Endothelial cell of umbilical vein (primary cell): ENCODE measurements at regions not wholly inside any gene's neighbourhood (a gene's known extent, or its start where the extent isn't known, plus 50 kb on each side); places are given as distances from the start of the nearest gene placed in this dataset.

Experiments used
- BruUV-seq: library from RNA; stranded (reverse); fragments of 400-500 nt; replicated peaks from 2 replicates; lab custom pipeline; 2021; lab: Mats Ljungman, UMichigan
- CTCF ChIA-PET: fragments of 300-600, 350-600 bp; sonication (Branson Sonifier 250); formaldehyde crosslinking; loops from one replicate; lab custom pipeline; 2021; ENCODE audit warnings: antibody characterized with exemption, inconsistent platforms; lab: Charles Lee
- POLR2A ChIA-PET: fragments of 300-600, 350-600 bp; sonication (Branson Sonifier 250); formaldehyde crosslinking; loops from one replicate; lab custom pipeline; 2021; ENCODE audit warnings: antibody characterized with exemption, inconsistent platforms; lab: Charles Lee
- DNase-seq: peaks from one replicate; pipeline ENCODE4 v3.0.0-alpha.2; 2011; ENCODE audit warnings: low read depth, low spot score
- FAIRE-seq: peaks from 2 replicates; lab custom pipeline; 2011; peaks lifted over from hg19 to GRCh38; lab: Jason Lieb, UNC
- H2AFZ ChIP-seq: 2 replicates; pipeline ENCODE4 v1.6.0; 2012; ENCODE audit warnings: low read depth, low read length, control low read depth, inconsistent platforms
- H3K27ac ChIP-seq: 2 replicates; pipeline ENCODE4 v1.5.1; 2011; ENCODE audit warnings: low read depth, mild to moderate bottlenecking, control low read depth, low read length, moderate library complexity; ENCODE audit not compliant: insufficient read depth
- H3K27me3 ChIP-seq, 2 experiments: 2 replicates each; pipeline versions ENCODE4 v1.6.0 to v1.6.1; 2011; ENCODE audit warnings: low read length in 2 of 2, mixed read lengths in 1 of 2; ENCODE audit not compliant: control insufficient read depth in 2 of 2, insufficient read depth in 2 of 2
- H3K36me3 ChIP-seq, 2 experiments: 2 replicates in 1 of 2; 3 replicates in 1 of 2; pipeline ENCODE4 v1.5.1; 2011; ENCODE audit warnings: low read length in 2 of 2, mild to moderate bottlenecking in 1 of 2, moderate library complexity in 1 of 2; ENCODE audit not compliant: control insufficient read depth in 2 of 2, insufficient read depth in 2 of 2; ENCODE audit errors: extremely low read depth in 1 of 2
- H3K4me1 ChIP-seq: 3 replicates; pipeline ENCODE4 v1.5.1; 2011; ENCODE audit warnings: mild to moderate bottlenecking, low read length; ENCODE audit not compliant: control insufficient read depth, insufficient read depth; ENCODE audit errors: extremely low read depth
- H3K4me2 ChIP-seq: 2 replicates; pipeline ENCODE4 v1.6.1; 2011; ENCODE audit warnings: low read length, control low read depth, mixed read lengths; ENCODE audit not compliant: insufficient read depth
- H3K4me3 ChIP-seq, 3 experiments: fragments of 200-600 bp in 1 of 3; sonication (generic), shearing (Covaris generic) in 1 of 3; replicated peaks in 1 of 3; 2 replicates each; pipeline ENCODE4 v1.5.1; 2011 to 2016; ENCODE audit warnings: control low read depth in 3 of 3, low read length in 3 of 3, mild to moderate bottlenecking in 2 of 3, inconsistent platforms in 1 of 3, low read depth in 1 of 3, moderate library complexity in 1 of 3; ENCODE audit not compliant: insufficient read depth in 1 of 3
- H3K79me2 ChIP-seq: 2 replicates; pipeline ENCODE4 v1.6.0; 2012; ENCODE audit warnings: low read length, inconsistent platforms; ENCODE audit not compliant: control insufficient read depth, insufficient read depth
- H3K9ac ChIP-seq: replicated peaks from 2 replicates; pipeline ENCODE3; 2011; ENCODE audit warnings: low read length, control low read depth; ENCODE audit not compliant: insufficient read depth; ENCODE audit errors: extremely low read depth
- H3K9me1 ChIP-seq: replicated peaks from 3 replicates; pipeline ENCODE4 v1.6.0; 2011; ENCODE audit warnings: mild to moderate bottlenecking, low read length; ENCODE audit not compliant: control insufficient read depth, insufficient read depth; ENCODE audit errors: extremely low read depth
- H3K9me3 ChIP-seq: replicated peaks from 2 replicates; pipeline ENCODE4 v1.5.1; 2012; ENCODE audit warnings: low read length, inconsistent platforms; ENCODE audit not compliant: control insufficient read depth, insufficient read depth
- H4K20me1 ChIP-seq: replicated peaks from 2 replicates; pipeline ENCODE3; 2011; ENCODE audit warnings: mild to moderate bottlenecking, low read length; ENCODE audit not compliant: control insufficient read depth, insufficient read depth; ENCODE audit errors: extremely low read depth
- CTCF ChIP-seq, 2 donors: IDR thresholded peaks; 1 replicate in 1 of 2; 2 replicates in 1 of 2; pipeline ENCODE4 v1.5.1; 2011; ENCODE audit warnings: low read length in 2 of 2, mild to moderate bottlenecking in 2 of 2, moderate library complexity in 2 of 2, control low read depth in 1 of 2, inconsistent platforms in 1 of 2, low read depth in 1 of 2; ENCODE audit not compliant: insufficient read depth in 1 of 2; ENCODE audit errors: extremely low read depth in 1 of 2
- EZH2 ChIP-seq: IDR thresholded peaks from 2 replicates; pipeline ENCODE4 v1.6.1; 2012; ENCODE audit warnings: borderline replicate concordance, low read depth, mild to moderate bottlenecking, moderate library complexity, low read length, inconsistent platforms; ENCODE audit not compliant: severe bottlenecking
- FOS ChIP-seq: IDR thresholded peaks from 2 replicates; pipeline ENCODE4 v1.6.1; 2011; ENCODE audit warnings: mild to moderate bottlenecking, low read length, moderate library complexity, borderline replicate concordance; ENCODE audit not compliant: insufficient read depth
- GATA2 ChIP-seq: IDR thresholded peaks from 2 replicates; pipeline ENCODE4 v1.7.0; 2011; ENCODE audit warnings: low read depth, mild to moderate bottlenecking, moderate library complexity, mixed read lengths, low read length; ENCODE audit not compliant: insufficient read length, insufficient read depth
- JUN ChIP-seq: IDR thresholded peaks from 2 replicates; pipeline ENCODE4 v1.6.1; 2011; ENCODE audit warnings: borderline replicate concordance, low read depth; ENCODE audit not compliant: insufficient read length, insufficient read depth
- MAX ChIP-seq: IDR thresholded peaks from 2 replicates; pipeline ENCODE4 v1.6.1; 2011; ENCODE audit not compliant: insufficient read depth, insufficient read length
- MYC ChIP-seq: IDR thresholded peaks from one replicate; pipeline ENCODE4 v1.6.1; 2011; ENCODE audit warnings: mild to moderate bottlenecking, low read depth, low read length
- POLR2A ChIP-seq: IDR thresholded peaks from 2 replicates; pipeline ENCODE4 v1.6.1; 2012; ENCODE audit warnings: low read depth, mild to moderate bottlenecking, control low read depth, low read length
- POLR2AphosphoS5 ChIP-seq: IDR thresholded peaks from 2 replicates; pipeline ENCODE4 v1.6.1; 2012; ENCODE audit warnings: low read depth, mild to moderate bottlenecking, control low read depth, low read length, moderate library complexity; ENCODE audit not compliant: insufficient read depth
- dilution Hi-C: fragments of 300-500 bp; cut with MboI; formaldehyde crosslinking; loops from one replicate; pipeline ENCODE4 v1.15.0; 2019; ENCODE audit warnings: low sequenced_read_pairs; ENCODE audit not compliant: extremely low pct_ligation_motif_present
- intact Hi-C: fragments of 100-400 bp; cut with micrococcal nuclease; formaldehyde crosslinking; loops from one replicate; pipeline ENCODE4 v1.10.0; 2022

- H3K4me2 ChIP-seq = no peak overlapping the region
- no peaks in the 10 kb centered on the region for H3K9me1 ChIP-seq
- FAIRE-seq = no peak
- intact Hi-C loops = no loop called here
- H3K27ac ChIP-seq = no peak overlapping the region
- H3K27me3 ChIP-seq = no peaks in the 10 kb centered on the region
- no peaks in the 10 kb centered on the region for H4K20me1 ChIP-seq
- peaks cover 4% of the 10 kb centered on the region for H3K9me3 ChIP-seq
- ChIA-PET CTCF (no interaction called here), POLR2A (no interaction called here)
- no peak overlapping the region for H3K4me3 ChIP-seq
- BruUV-seq = no TSS peak
- H3K9ac ChIP-seq = no peak overlapping the region
- no peaks in the 10 kb centered on the region for H3K79me2 ChIP-seq
- dilution Hi-C loops = no loop called here
- TF ChIP-seq CTCF (IDR thresholded peaks at IDR 0.05; ENCODE audit: extremely low read depth in 1 of 2, insufficient read depth in 1 of 2, low read depth in 1 of 2, low read length in 2 of 2) (no peak), JUN (no peak), MAX (no peak), FOS (no peak), POLR2A (no peak), POLR2AphosphoS5 (no peak), MYC (no peak), EZH2 (no peak), GATA2 (no peak)
- no peak overlapping the region for H2AFZ ChIP-seq
- H3K4me1 ChIP-seq = no peaks in the 10 kb centered on the region
- DNase-seq = no peak
- no peaks in the 10 kb centered on the region for H3K36me3 ChIP-seq
These were observed 603.7 kb upstream of the CDH8 start for GRCh38 chr16:62639890-62640289.
